Testis (tissue), 2 donors: ENCODE measurements at regions not wholly inside any gene's neighbourhood (a gene's known extent, or its start where the extent isn't known, plus 50 kb on each side); places are given as distances from the start of the nearest gene placed in this dataset.

Experiments
- DNase-seq: peaks from one replicate; pipeline ENCODE4 v3.0.0-alpha.2; 2019
- H3K27ac ChIP-seq, 2 donors: fragments of 200-600 bp; sonication (generic); one replicate each; pipeline ENCODE4 v1.5.1; 2019
- H3K27me3 ChIP-seq: fragments of 200-600 bp; sonication (generic); one replicate; pipeline ENCODE4 v1.5.1; 2019
- H3K36me3 ChIP-seq: fragments of 200-600 bp; sonication (generic); one replicate; pipeline ENCODE4 v1.5.1; 2017; ENCODE audit warnings: low read depth; ENCODE audit errors: missing control alignments
- H3K4me1 ChIP-seq: fragments of 200-600 bp; sonication (generic); one replicate; pipeline ENCODE4 v1.5.1; 2019
- H3K4me3 ChIP-seq, 2 donors: fragments of 200-600 bp; sonication (generic); one replicate each; pipeline ENCODE4 v1.5.1; 2017 to 2019
- H3K9me3 ChIP-seq: fragments of 200-600 bp; sonication (generic); one replicate; pipeline ENCODE4 v1.5.1; 2017
- POLR2A ChIP-seq: fragments of 450-650 bp; IDR thresholded peaks from one replicate; pipeline ENCODE4 v1.6.1; 2017; ENCODE audit warnings: antibody characterized with exemption, mild to moderate bottlenecking, moderate library complexity
- WGBS, 2 donors: methylation state at CpG; one replicate each; pipeline ENCODE4 v1.1.5; 2018; 5-methylcytosine and 5-hydroxymethylcytosine counted together
- intact Hi-C: fragments of 100-400 bp; cut with DNase I; formaldehyde crosslinking; loops from one replicate; pipeline ENCODE4 v1.15.1; 2023; ENCODE audit warnings: low total_unique reads
- TF ChIP-seq, protein P1 (sequence below), 3 experiments: fragments of 450-650 bp in 2 of 3; fragments of 200-600 bp in 1 of 3; sonication (generic) in 1 of 3; IDR thresholded peaks; one replicate each; pipeline ENCODE4 v1.5.1; 2016 to 2019; ENCODE audit warnings: antibody characterized with exemption in 3 of 3, mild to moderate bottlenecking in 2 of 3, moderate library complexity in 1 of 3

DNA sequence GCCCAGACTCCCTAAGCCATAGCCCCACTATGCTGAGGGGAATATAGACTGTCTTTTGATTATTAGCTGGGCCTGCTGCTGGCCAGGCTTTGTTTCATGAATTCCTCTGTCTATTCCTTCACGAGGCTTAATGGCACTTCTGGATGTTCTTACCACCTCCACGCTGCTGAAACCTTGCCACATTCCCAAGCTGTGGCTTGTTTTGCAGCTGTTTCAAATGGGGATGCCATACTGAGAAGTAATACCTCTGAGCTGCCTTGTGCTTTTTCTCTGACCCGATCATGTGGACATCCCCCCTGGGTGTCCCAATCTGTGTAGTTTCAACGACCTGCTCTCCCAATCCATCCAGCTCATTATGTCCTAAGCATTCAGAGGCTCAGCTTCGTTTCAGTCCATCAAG is 114.1 kb downstream of the ICOS start:
- Histone ChIP-seq H3K27ac (no peak overlapping the region), H3K9me3 (no peaks in the 10 kb centered on the region), H3K27me3 (no peaks in the 10 kb centered on the region), H3K36me3 (no peaks in the 10 kb centered on the region), H3K4me1 (no peaks in the 10 kb centered on the region), H3K4me3 (no peak overlapping the region)
- intact Hi-C loops: no loop called here
- DNase-seq: no peak
- whole genome bisulfite sequencing, 2 donors: 67 to 77% methylated on average over 5 of the region's 5 CpGs
- TF ChIP-seq POLR2A: no peak
- TF ChIP-seq, protein P1, sequence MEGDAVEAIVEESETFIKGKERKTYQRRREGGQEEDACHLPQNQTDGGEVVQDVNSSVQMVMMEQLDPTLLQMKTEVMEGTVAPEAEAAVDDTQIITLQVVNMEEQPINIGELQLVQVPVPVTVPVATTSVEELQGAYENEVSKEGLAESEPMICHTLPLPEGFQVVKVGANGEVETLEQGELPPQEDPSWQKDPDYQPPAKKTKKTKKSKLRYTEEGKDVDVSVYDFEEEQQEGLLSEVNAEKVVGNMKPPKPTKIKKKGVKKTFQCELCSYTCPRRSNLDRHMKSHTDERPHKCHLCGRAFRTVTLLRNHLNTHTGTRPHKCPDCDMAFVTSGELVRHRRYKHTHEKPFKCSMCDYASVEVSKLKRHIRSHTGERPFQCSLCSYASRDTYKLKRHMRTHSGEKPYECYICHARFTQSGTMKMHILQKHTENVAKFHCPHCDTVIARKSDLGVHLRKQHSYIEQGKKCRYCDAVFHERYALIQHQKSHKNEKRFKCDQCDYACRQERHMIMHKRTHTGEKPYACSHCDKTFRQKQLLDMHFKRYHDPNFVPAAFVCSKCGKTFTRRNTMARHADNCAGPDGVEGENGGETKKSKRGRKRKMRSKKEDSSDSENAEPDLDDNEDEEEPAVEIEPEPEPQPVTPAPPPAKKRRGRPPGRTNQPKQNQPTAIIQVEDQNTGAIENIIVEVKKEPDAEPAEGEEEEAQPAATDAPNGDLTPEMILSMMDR (IDR thresholded peaks at IDR 0.05): no peak

DNA sequence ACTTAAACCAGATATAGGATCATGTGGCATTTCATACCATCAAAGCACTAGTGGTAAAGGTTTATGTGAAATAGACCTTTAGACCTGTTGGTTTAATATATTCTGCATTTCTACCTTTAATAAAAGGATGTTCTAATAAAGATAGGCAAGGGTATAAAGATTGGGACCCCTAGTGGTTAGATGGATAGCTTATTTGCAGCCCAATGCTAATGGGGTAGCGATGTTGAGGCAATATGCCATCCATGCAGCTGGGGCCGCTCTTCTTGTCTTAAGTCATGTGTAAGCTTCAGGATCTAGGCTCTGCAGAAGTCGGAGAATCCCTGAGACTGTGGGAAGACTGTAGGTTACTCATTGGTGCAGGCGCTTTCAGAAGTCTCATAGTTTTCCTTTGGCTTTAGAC is 114.9 kb downstream of the ICOS start:
- DNase-seq: no peak
- H3K4me3 ChIP-seq: no peak overlapping the region
- no peaks in the 10 kb centered on the region for H3K36me3 ChIP-seq
- no peaks in the 10 kb centered on the region for H3K4me1 ChIP-seq
- intact Hi-C loops: no loop called here
- TF ChIP-seq, protein P1 (IDR thresholded peaks at IDR 0.05): no peak
- TF ChIP-seq POLR2A: no peak
- H3K9me3 ChIP-seq: no peaks in the 10 kb centered on the region
- no peaks in the 10 kb centered on the region for H3K27me3 ChIP-seq
- H3K27ac ChIP-seq: no peak overlapping the region
- WGBS, 2 donors: 74 to 82% methylated on average over 4 of the region's 4 CpGs

DNA sequence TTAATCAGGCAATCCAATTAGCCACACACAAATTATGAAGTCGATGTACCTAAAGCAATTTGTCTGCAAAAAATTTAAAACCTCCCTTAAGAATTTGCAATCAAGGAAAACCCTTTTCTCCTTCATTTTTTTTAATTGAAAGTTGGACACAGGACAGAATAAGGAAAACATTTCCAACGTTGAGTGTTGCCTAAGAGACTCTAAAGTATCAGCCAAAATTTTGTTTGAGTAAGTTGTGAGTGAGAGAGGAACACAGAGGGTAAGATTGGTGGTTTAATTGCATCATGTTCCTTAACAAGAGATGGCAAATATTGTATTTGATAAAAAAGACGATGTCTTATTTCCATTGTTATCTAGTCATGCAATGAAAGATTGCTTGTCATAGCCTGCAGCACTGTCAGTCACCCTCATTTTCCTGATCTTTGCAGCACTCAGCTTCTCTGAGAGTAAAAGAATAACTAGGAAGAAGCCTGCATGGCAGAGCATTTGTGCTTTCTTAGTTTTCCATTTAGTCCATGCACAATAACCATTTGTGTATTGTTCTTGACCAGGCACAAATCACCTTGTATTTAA is 115.5 kb downstream of the ICOS start:
- no peak overlapping the region for H3K4me3 ChIP-seq
- DNase-seq: no peak
- 45 to 47% methylated on average over 3 of the region's 3 CpGs for WGBS, 2 donors
- no peaks in the 10 kb centered on the region for H3K27me3 ChIP-seq
- no peaks in the 10 kb centered on the region for H3K36me3 ChIP-seq
- no peak overlapping the region for H3K27ac ChIP-seq
- intact Hi-C loops: no loop called here
- no peaks in the 10 kb centered on the region for H3K9me3 ChIP-seq
- TF ChIP-seq, protein P1 (IDR thresholded peaks at IDR 0.05): no peak
- TF ChIP-seq POLR2A: no peak
- no peaks in the 10 kb centered on the region for H3K4me1 ChIP-seq

DNA sequence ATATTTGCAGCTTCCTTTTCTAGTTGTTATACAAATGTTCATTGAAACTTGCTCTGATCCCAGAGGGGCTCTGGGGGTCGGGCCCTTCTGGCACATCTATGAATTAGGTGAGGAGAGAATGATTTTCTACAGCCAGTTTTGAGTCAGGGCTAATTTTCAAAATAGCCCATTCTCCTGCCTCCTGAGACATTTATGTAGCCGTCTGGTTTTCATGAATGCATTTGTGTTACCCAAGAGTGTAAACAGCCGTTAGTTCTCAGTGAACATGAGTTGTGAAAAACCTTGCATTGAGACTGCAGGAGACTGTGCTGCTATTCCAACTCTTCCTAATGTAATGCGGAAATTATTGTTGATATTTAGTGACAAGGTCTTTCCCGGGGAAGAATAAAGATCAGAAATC is 122.5 kb downstream of the ICOS start:
- Histone ChIP-seq H3K36me3 (no peaks in the 10 kb centered on the region), H3K9me3 (no peaks in the 10 kb centered on the region), H3K27ac (no peak overlapping the region), H3K27me3 (no peaks in the 10 kb centered on the region), H3K4me1 (no peaks in the 10 kb centered on the region), H3K4me3 (no peak overlapping the region)
- TF ChIP-seq, protein P1 (IDR thresholded peaks at IDR 0.05): no peak
- TF ChIP-seq POLR2A: no peak
- no peak for DNase-seq
- intact Hi-C loops: no loop called here
- 86 to 93% methylated on average over 5 of the region's 5 CpGs for WGBS, 2 donors

DNA sequence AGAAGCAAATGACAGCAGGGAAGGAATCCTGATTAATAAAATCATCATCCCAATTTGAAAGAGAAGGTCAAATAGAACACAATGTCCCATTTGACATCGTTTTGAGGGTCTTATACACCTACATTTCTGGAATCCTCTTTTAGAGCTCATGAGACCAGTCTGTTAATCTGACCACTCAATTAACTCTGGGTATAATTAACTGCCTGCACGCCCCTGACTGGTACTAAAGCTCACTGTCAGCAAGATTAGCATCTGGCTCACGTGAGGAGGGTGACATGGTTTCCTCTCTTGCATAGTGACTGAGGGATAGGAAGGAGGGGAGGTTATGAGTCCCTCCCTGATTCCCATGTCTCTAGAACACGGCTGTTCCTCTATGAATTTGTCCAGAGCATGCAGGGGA is 124.3 kb downstream of the ICOS start:
- WGBS, 2 donors: 65 to 66% methylated on average over 4 of the region's 4 CpGs
- H3K4me1 ChIP-seq: no peaks in the 10 kb centered on the region
- H3K36me3 ChIP-seq: no peaks in the 10 kb centered on the region
- no peak overlapping the region for H3K27ac ChIP-seq
- intact Hi-C loops: no loop called here
- TF ChIP-seq, protein P1 (IDR thresholded peaks at IDR 0.05): no peak
- TF ChIP-seq POLR2A: no peak
- no peak overlapping the region for H3K4me3 ChIP-seq
- DNase-seq: no peak
- no peaks in the 10 kb centered on the region for H3K9me3 ChIP-seq
- no peaks in the 10 kb centered on the region for H3K27me3 ChIP-seq
